ENCODE measurements at regions not wholly inside any gene's neighbourhood (a gene's known extent, or its start where the extent isn't known, plus 50 kb on each side); places are given as distances from the start of the nearest gene placed in this dataset.

DNA sequence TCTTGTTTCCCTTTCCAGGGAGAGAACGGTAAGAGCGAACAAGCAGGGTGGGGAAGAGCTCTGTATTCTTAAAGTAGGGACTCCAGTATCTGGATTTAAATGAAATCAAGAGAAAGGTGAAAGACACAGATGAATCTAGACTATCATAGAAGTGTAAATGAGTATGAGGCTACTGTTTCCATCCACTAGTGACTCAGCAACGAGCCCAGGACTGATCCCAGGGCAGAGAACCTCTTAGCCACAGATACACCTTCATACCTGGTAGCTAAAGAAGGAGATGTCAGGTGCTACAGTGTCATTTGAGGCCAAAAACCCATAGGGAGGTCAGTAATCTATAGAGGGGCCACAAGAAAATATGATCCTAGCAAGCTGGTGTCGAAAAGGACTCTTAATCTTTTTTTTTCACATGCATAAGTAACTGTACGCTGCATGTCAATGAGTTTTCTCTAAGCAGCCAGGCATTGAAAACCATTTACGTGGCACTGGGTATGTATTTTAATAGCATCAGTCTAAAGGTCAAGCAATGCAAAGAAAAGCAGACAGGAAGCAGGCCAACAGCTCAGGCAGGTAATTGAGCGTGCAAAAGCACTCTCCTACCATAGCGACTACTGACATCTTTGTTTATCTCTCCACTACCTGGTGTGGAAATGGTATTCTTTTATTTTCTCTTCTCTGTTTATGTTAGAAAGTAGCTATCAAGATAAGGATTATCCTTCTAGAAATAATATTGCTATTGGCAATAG is 91.5 kb upstream of the EGR2 start:
- no peak overlapping the region for H3K4me3 ChIP-seq (ENCODE audit: low read depth, low read length)
- no peak for DNase-seq (ENCODE audit: low read depth)
- TF ChIP-seq, protein P1, sequence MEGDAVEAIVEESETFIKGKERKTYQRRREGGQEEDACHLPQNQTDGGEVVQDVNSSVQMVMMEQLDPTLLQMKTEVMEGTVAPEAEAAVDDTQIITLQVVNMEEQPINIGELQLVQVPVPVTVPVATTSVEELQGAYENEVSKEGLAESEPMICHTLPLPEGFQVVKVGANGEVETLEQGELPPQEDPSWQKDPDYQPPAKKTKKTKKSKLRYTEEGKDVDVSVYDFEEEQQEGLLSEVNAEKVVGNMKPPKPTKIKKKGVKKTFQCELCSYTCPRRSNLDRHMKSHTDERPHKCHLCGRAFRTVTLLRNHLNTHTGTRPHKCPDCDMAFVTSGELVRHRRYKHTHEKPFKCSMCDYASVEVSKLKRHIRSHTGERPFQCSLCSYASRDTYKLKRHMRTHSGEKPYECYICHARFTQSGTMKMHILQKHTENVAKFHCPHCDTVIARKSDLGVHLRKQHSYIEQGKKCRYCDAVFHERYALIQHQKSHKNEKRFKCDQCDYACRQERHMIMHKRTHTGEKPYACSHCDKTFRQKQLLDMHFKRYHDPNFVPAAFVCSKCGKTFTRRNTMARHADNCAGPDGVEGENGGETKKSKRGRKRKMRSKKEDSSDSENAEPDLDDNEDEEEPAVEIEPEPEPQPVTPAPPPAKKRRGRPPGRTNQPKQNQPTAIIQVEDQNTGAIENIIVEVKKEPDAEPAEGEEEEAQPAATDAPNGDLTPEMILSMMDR (conservative IDR thresholded peaks at IDR 0.05; ENCODE audit: low read depth, low read length) = no peak

DNA sequence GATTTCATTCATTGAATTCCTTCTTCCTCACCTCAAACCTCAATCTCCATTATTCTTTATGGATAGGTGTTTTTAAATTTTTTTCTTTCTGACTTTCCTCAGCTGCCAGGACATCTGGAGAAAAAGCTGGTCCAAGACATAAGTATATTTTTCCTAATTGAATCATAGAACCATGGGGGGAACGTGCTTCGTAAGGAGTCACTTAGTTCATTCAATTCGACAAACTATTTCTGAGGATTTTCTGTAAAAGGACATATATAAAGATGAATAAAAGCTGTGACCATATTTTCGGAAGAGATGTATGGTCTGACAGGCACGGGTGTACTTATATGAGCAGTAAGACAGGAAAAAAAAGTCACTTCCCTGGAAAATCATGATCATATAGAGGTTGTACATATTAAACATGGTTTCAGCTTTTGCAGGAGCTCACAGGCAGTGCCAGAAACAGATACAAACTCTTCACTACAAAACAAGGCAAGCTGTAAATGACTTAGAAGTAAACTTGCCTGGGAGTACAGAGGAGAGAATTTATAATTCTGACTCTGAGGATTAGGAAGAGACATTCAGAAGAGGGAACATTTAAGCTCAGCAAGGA is 88.2 kb upstream of the EGR2 start:
- TF ChIP-seq, protein P1 (conservative IDR thresholded peaks at IDR 0.05; ENCODE audit: low read depth, low read length) = no peak
- DNase-seq (ENCODE audit: low read depth) = no peak
- no peak overlapping the region for H3K4me3 ChIP-seq (ENCODE audit: low read depth, low read length)

DNA sequence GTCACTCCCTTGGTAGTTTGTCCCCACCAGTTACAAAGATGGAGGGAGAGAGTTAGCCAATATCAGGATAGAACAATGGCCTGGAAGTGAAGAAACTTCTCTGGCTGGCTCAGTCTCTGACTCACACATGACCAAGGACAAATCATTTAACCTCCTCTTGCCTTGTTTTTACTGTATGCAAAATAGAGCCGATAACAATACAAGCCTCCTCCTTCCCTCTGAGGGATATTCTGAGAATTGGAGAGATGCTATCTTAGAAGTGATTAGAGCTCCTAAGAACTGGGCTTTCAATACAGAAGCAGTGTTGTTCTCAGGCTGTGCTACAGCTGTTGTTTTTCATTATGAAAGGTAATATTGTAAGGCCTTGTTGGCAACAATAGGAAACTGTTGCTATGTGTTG is 87.7 kb upstream of the EGR2 start:
- TF ChIP-seq, protein P1 (conservative IDR thresholded peaks at IDR 0.05; ENCODE audit: low read depth, low read length) = no peak
- no peak overlapping the region for H3K4me3 ChIP-seq (ENCODE audit: low read depth, low read length)
- DNase-seq (ENCODE audit: low read depth) = peak; percentile 6

DNA sequence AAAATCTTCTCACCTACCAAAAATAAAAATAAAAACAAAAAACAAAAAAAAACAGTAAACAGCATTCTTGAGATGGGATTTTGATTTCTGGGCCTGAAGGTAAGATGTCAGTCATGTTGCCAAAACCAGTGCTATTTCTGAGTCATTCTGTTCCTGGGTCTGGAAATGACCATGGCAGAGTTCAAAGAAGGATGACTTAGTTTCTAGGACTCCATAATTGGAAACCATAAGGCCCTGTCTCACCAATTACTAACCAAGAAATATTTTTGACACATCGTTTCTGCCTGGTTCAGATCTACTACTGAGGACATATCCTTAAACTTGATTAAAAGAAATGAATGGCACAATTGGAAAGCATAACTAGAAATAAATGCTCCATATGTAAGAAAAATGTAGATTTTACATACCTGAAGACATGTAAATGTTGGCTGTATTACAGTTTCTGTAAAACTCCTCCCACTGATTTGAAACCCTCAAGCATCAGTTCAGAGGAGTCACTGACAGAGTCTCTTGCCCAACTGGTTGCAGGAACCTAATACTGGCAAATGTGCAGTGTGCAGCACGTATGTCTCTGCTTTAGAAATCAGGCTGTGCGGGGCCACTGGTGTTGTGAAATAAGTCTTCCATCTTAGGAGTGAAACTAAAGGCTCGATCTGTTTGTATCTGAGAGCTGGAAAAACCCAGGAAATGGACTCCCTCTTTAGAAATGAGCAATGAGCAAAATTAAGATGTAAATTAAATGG is 84.8 kb upstream of the EGR2 start:
- no peak for DNase-seq (ENCODE audit: low read depth)
- TF ChIP-seq, protein P1 (conservative IDR thresholded peaks at IDR 0.05; ENCODE audit: low read depth, low read length) = no peak
- H3K4me3 ChIP-seq (ENCODE audit: low read depth, low read length) = no peak overlapping the region

DNA sequence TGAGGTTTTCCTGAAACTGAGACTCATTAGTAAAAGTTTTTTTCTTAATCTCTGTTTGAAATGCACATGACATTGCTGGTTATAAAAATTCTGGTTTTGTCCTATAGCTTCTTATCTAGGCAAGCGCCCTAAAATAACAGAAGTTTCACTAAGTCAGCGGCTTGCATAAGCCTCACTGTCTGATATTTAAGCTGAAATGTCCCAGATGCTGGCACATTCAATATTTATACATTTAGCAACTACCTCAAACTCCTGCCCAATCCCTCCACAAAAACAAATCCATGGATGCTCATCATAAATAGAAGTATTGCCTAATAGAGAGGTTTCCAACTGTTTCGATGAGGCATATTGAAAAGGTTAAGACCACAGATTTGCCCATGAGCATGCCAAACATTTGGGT is 83.1 kb upstream of the EGR2 start:
- no peak overlapping the region for H3K4me3 ChIP-seq (ENCODE audit: low read depth, low read length)
- DNase-seq (ENCODE audit: low read depth) = peak; percentile 31
- TF ChIP-seq, protein P1 (conservative IDR thresholded peaks at IDR 0.05; ENCODE audit: low read depth, low read length) = no peak

DNA sequence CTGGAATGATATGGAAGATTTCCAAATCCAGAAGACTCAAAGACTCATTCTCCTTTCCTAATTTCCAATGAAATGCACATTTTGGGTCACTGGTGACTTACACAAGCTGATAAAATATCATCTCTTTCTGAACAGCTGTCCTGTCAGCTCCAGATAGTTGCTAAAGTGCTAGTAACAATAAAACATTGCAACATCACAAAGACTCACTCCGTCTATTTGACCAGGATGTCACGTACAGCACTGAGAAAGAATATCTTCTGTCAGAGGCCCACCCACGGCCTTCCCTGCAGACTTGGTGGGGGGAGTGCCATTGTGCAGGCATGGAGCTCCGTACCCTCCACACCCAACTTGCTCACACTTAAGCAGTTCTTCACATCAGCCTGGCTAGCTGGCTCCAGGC is 78.9 kb upstream of the EGR2 start:
- TF ChIP-seq, protein P1 (conservative IDR thresholded peaks at IDR 0.05; ENCODE audit: low read depth, low read length) = no peak
- peak; percentile 14 for DNase-seq (ENCODE audit: low read depth)
- no peak overlapping the region for H3K4me3 ChIP-seq (ENCODE audit: low read depth, low read length)
